Mucosa of descending colon (tissue), 3 donors: ENCODE measurements at regions not wholly inside any gene's neighbourhood (a gene's known extent, or its start where the extent isn't known, plus 50 kb on each side); places are given as distances from the start of the nearest gene placed in this dataset.

Experiments used
- ATAC-seq: fragments of 200-7000 bp; cut with Tn5 transposase; one replicate; pipeline ENCODE4 v1.9.1; 2020; ENCODE audit warnings: mild to moderate bottlenecking, moderate library complexity
- DNase-seq, 3 donors: peaks; one replicate each; pipeline ENCODE4 v3.0.0-alpha.2; 2020
- H3K36me3 ChIP-seq: fragments of 200-600 bp; one replicate; pipeline ENCODE4 v1.8.0; 2021; ENCODE audit warnings: low read depth, mild to moderate bottlenecking
- H3K4me1 ChIP-seq: fragments of 200-600 bp; one replicate; pipeline ENCODE4 v1.8.0; 2021; ENCODE audit warnings: low read depth, mild to moderate bottlenecking
- H3K4me3 ChIP-seq: fragments of 200-600 bp; one replicate; pipeline ENCODE4 v1.8.0; 2021; ENCODE audit warnings: mild to moderate bottlenecking
- H3K9me3 ChIP-seq: fragments of 200-600 bp; one replicate; pipeline ENCODE4 v1.8.0; 2021; ENCODE audit warnings: mild to moderate bottlenecking
- CTCF ChIP-seq: fragments of 200-600 bp; IDR thresholded peaks from one replicate; pipeline ENCODE4 v1.8.0; 2022; ENCODE audit warnings: antibody characterized with exemption, mild to moderate bottlenecking
- intact Hi-C, 2 donors: fragments of 100-400 bp; cut with DNase I in 1 of 2; cut with micrococcal nuclease in 1 of 2; formaldehyde crosslinking; loops; one replicate each; pipeline versions ENCODE4 v1.11.0 to v1.11.1; 2022; cut with DNase I, micrococcal nuclease
- donor health status: DM: no; HTN: no; CAD: no; lungs with moderate emphysema.
- donor health status: DM: no; HTN: no; CAD: no.
- donor health status: DM: no; HTN: yes; CAD: no.

- no peak for DNase-seq
Measured at GRCh38 chr10:78613132-78613531, 455.6 kb upstream of the ZMIZ1 start.

DNA sequence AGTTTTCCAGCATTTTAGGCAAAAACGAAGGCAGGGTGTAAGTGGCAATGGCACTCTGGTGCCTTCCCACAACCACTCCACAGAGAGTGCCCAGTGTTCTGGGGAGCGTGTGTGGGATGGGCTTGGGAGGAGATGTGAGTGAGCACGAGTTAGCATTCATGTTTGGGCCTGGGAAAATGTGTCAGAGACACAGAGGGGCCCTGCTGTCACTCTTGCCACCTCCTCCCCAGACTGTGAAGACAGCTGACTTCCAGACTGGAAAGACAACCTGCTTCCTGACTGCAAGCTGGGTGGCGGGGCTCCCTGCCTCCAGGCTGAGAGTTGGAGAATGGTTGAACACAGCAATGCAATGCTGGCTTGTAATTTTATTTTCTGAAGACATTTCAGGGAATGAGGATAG, 454.5 kb upstream of the ZMIZ1 start:
- Histone ChIP-seq H3K4me3 (no peak overlapping the region), H3K36me3 (no peaks in the 10 kb centered on the region), H3K9me3 (peaks cover 6% of the 10 kb centered on the region), H3K4me1 (peaks cover 8% of the 10 kb centered on the region)
- ATAC-seq (no peak), DNase-seq (no peak)
- intact Hi-C loops: no loop called here
- TF ChIP-seq CTCF: no peak

More at GRCh38 chr10:78613132-78613531, 455.6 kb upstream of the ZMIZ1 start:
- peaks cover 12% of the 10 kb centered on the region for H3K9me3 ChIP-seq
- peaks cover 8% of the 10 kb centered on the region for H3K4me1 ChIP-seq
- intact Hi-C loops: no loop called here
- H3K4me3 ChIP-seq: no peak overlapping the region
- ATAC-seq: no peak
- no peak for TF ChIP-seq CTCF
- H3K36me3 ChIP-seq: no peaks in the 10 kb centered on the region

GRCh38 chr10:78614744-78615143, 454.0 kb upstream of the ZMIZ1 start:
- Histone ChIP-seq H3K4me3 (no peak overlapping the region), H3K36me3 (no peaks in the 10 kb centered on the region), H3K4me1 (peaks cover 8% of the 10 kb centered on the region), H3K9me3 (peaks cover 4% of the 10 kb centered on the region)
- ATAC-seq (no peak), DNase-seq (no peak)
- TF ChIP-seq CTCF: no peak
- intact Hi-C loops: no loop called here

DNA sequence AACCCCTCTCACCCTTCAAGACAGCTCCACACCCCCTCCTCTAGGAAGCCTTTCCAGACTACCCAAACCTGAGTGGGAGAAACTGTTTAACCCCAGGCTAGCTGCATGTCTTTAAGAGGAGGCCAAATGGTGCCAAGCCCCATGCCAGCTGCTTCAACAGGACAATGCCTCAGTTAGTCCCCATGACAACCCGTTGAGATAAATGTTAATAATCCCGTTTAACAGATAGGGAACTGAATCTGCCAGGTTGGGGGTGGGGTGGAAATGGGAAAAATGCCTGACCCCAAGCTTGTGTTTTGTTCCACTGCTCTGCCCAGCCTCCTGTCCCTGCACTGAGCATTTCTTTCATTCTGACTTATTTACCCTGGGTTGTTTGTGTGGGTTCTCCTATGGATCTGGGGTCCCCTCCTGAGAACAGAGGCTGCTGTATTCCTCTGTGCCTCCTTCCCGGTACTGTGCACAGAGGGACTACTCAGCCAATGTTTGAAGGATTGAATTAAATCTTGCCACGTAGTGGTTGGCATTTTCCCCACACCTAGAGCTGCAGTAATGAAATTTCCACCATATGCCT, 452.6 kb upstream of the ZMIZ1 start:
- intact Hi-C loops: no loop called here
- no peaks in the 10 kb centered on the region for H3K9me3 ChIP-seq

DNA sequence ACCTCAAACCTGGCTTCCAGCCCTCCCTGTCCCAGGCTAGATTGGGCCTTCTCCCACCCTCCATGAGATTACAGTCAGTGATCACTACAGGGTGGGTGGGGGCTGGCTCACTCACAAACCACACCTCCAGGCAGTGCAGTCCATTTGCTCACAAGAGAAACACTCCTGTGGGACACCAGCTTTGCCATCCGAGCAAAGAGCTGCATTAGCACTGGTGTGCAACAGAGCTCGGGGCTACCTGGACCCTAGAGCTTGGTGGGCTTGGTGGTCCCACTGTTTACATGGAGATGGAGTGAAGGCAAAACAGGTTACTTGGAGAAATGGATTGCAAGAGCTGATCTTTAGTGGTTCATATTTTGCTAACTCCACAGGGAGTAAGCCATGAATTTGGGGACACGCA, 451.7 kb upstream of the ZMIZ1 start:
- Histone ChIP-seq H3K9me3 (no peaks in the 10 kb centered on the region), H3K4me1 (peaks cover 8% of the 10 kb centered on the region), H3K36me3 (no peaks in the 10 kb centered on the region), H3K4me3 (no peak overlapping the region)
- DNase-seq (peak in 1 of 3 donors; percentile 18), ATAC-seq (peak; percentile 19)
- TF ChIP-seq CTCF: no peak
- intact Hi-C loops: no loop called here

More for the DNA sequence above, 452.6 kb upstream of the ZMIZ1 start:
- peaks cover 8% of the 10 kb centered on the region for H3K4me1 ChIP-seq
- ATAC-seq (no peak), DNase-seq (no peak)
- H3K36me3 ChIP-seq: no peaks in the 10 kb centered on the region
- no peak overlapping the region for H3K4me3 ChIP-seq
- no peak for TF ChIP-seq CTCF

DNA sequence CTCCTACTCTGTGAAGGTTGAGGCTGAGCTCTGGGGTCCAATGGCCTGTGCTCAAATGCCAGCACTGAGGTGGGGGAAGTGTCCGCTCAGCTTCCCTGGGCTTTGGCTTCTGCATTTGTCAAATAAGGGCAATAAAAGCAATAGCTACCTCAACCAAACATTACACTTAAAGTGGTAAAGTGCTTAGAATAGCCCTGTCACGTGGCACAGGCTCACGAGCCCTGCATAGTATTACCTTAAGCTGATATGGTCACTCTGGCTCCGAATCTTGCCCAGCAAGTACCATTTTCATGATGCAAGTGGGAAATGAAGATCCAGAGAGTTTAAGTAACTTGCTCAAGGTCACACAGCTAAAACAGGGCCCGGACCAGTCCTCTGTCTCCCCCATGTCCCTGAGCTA, 451.1 kb upstream of the ZMIZ1 start:
- Histone ChIP-seq H3K4me3 (no peak overlapping the region), H3K4me1 (peaks cover 8% of the 10 kb centered on the region), H3K36me3 (no peaks in the 10 kb centered on the region), H3K9me3 (no peaks in the 10 kb centered on the region)
- DNase-seq (peak in 2 of 3 donors; percentile 48 to 74), ATAC-seq (peak; percentile 80)
- intact Hi-C loops: no loop called here
- TF ChIP-seq CTCF: no peak
